Small intestine (tissue), 7 donors: ENCODE measurements at regions not wholly inside any gene's neighbourhood (a gene's known extent, or its start where the extent isn't known, plus 50 kb on each side); places are given as distances from the start of the nearest gene placed in this dataset.
"Not testable (repeated sequence)": the region's sequence is repeated elsewhere in the genome, so short reads cannot be mapped to it uniquely, and the experiment has no call there.

Source experiments
- DNase-seq, 2 donors: peaks; one replicate each; pipeline versions ENCODE4 v3.0.0 to v3.0.0-alpha.2; 2013
- FAIRE-seq: peaks from 2 replicates; lab custom pipeline; 2012; peaks lifted over from hg19 to GRCh38; lab: Jason Lieb, UNC
- H3K27ac ChIP-seq, 3 donors: one replicate each; pipeline ENCODE4 v1.5.1; 2013; ENCODE audit warnings: low read length in 2 of 3, mild to moderate bottlenecking in 2 of 3, control low read depth in 1 of 3, inconsistent platforms in 1 of 3, low read depth in 1 of 3, moderate library complexity in 1 of 3
- H3K27me3 ChIP-seq, 3 donors: one replicate each; pipeline ENCODE4 v1.6.1; 2013; ENCODE audit warnings: low read length in 3 of 3, inconsistent platforms in 1 of 3; ENCODE audit not compliant: control insufficient read depth in 3 of 3, insufficient read depth in 3 of 3
- H3K36me3 ChIP-seq, 3 donors: one replicate each; pipeline ENCODE4 v1.6.1; 2013; ENCODE audit warnings: low read length in 3 of 3, inconsistent platforms in 1 of 3, low read depth in 1 of 3, mild to moderate bottlenecking in 1 of 3, moderate library complexity in 1 of 3; ENCODE audit not compliant: control insufficient read depth in 3 of 3, insufficient read depth in 2 of 3
- H3K4me1 ChIP-seq, 3 donors: one replicate each; pipeline ENCODE4 v1.6.1; 2013; ENCODE audit warnings: low read length in 2 of 3, inconsistent platforms in 1 of 3, low read depth in 1 of 3, mild to moderate bottlenecking in 1 of 3, moderate library complexity in 1 of 3; ENCODE audit not compliant: control insufficient read depth in 3 of 3, insufficient read depth in 2 of 3
- H3K4me3 ChIP-seq, 3 donors: one replicate each; pipeline ENCODE4 v1.5.1; 2013; ENCODE audit warnings: low read length in 3 of 3, control low read depth in 1 of 3, inconsistent platforms in 1 of 3, low read depth in 1 of 3, mild to moderate bottlenecking in 1 of 3, moderate library complexity in 1 of 3
- H3K9me3 ChIP-seq, 2 donors: one replicate each; pipeline ENCODE4 v1.6.1; 2013; ENCODE audit warnings: low read depth in 1 of 2, low read length in 1 of 2; ENCODE audit not compliant: control insufficient read depth in 2 of 2, insufficient read depth in 1 of 2
- WGBS, 3 donors: extraction: QIAGEN DNeasy Blood & Tissue Kit; methylation state at CpG; one replicate each; pipeline ENCODE4 v1.1.7; 2013; 5-methylcytosine and 5-hydroxymethylcytosine counted together
- donor health status: healthy with polysubstance abuse.
- donor health status: control.
- donor health status: control.
- donor health status: Bipolar disorder and iron deficiency.
- donor health status: healthy.

DNA sequence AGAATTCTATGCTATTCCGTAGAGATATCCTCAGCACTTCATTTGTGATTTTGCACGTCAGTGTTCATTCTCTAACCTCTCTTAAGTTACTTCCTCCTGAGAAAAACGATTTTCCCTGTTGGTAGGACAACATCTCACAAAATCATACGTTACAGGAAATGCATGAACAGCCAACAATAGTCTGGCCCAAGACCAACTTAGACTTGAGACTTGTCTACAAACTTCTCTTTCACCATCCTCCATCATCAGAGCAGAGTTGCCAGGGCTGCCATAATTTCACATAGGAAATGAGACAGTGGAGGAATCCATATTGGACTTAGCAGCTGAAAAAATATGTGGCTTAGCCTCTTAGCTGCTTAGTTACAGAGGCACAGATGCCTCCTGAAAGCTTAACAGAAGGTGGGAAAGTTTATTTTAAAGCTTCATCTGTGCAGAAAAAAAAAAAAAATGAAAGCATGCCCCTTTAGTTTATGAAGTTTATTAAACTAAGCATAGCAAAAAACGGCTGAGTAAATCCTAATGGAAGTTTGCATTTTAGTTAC, 222.5 kb upstream of the CACNA2D1 start:
- WGBS, 3 donors: 61 to 79% (median 64%) methylated on average over 5 of the region's 5 CpGs
- no peak for FAIRE-seq
- DNase-seq: no peak

DNA sequence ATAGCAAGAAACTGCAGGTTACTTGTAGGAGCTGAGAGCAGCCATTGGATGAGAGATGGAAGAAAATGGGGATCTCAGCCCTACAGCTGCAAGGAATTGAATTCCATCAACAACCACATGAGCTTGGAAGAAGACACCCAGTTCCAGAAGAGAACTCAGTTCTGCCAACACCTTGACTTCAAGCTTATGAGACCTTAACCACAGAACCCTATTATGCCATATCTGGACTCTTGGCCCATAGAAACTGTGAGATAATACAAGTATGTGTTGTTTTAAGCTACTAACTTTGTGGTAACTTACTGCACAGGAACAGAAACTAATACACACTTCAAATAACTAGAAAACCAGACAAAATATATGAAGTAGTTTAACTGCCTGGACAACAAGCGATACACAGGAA, 212.4 kb upstream of the CACNA2D1 start:
- Histone ChIP-seq H3K9me3 (peaks cover 1 to 8% of the 10 kb centered on the region in 2 donors), H3K4me3 (no peak overlapping the region), H3K27ac (no peak overlapping the region), H3K27me3 (no peaks in the 10 kb centered on the region), H3K4me1 (no peaks in the 10 kb centered on the region), H3K36me3 (no peaks in the 10 kb centered on the region)
- FAIRE-seq (no peak), DNase-seq (no peak)
- WGBS, 3 donors: 90 to 100% (median 92%) methylated on average over 1 of the region's 1 CpG

More for the DNA sequence above, 222.5 kb upstream of the CACNA2D1 start:
- Histone ChIP-seq H3K4me3 (no peak overlapping the region), H3K36me3 (no peaks in the 10 kb centered on the region), H3K9me3 (no peaks in the 10 kb centered on the region), H3K27ac (no peak overlapping the region), H3K4me1 (no peaks in the 10 kb centered on the region), H3K27me3 (no peaks in the 10 kb centered on the region)

GRCh38 chr7:82650095-82650494, 206.5 kb upstream of the CACNA2D1 start:
- DNase-seq, H3K4me1 ChIP-seq, H3K27ac ChIP-seq, H3K27me3 ChIP-seq, FAIRE-seq, H3K4me3 ChIP-seq, H3K36me3 ChIP-seq, H3K9me3 ChIP-seq: not testable (repeated sequence)
- WGBS, 3 donors: 83 to 93% (median 90%) methylated on average over 10 of the region's 10 CpGs

DNA sequence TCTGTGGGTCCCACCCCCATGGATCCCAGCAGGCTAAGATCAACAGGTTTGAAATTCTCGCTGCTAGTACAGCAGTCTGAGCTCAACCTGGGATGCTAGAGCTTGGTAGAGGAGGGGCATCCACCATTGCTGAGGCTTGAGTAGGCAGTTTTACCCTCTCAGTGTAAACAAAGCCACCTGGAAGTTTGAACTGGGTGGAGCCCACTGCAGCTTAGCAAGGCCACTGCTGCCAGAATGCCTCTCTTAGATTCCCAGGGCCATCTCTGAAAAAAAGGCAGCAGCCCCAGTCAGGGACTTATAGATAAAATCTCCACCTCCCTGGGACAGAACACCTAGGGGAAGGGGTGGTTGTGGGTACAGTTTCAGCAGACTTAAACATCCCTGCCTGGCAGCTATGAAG, 190.0 kb upstream of the CACNA2D1 start:
- Histone ChIP-seq H3K36me3 (no peaks in the 10 kb centered on the region), H3K4me1 (no peaks in the 10 kb centered on the region), H3K27ac (no peak overlapping the region), H3K9me3 (no peaks in the 10 kb centered on the region), H3K4me3 (no peak overlapping the region), H3K27me3 (no peaks in the 10 kb centered on the region)
- WGBS, 3 donors: 40 to 53% (median 50%) methylated on average over 1 of the region's 1 CpG
- DNase-seq: peak in 1 of 2 donors; percentile 12
- no peak for FAIRE-seq

- H3K9me3 ChIP-seq: no peaks in the 10 kb centered on the region
- no peaks in the 10 kb centered on the region for H3K27me3 ChIP-seq
- WGBS, 3 donors: 55 to 72% (median 61%) methylated on average over 3 of the region's 3 CpGs
- FAIRE-seq: no peak
- H3K4me3 ChIP-seq: no peak overlapping the region
- no peaks in the 10 kb centered on the region for H3K4me1 ChIP-seq
- no peak overlapping the region for H3K27ac ChIP-seq
- H3K36me3 ChIP-seq: no peaks in the 10 kb centered on the region
- DNase-seq: no peak
These were observed 188.4 kb upstream of the CACNA2D1 start for GRCh38 chr7:82631998-82632397.

- Histone ChIP-seq H3K4me3 (no peak overlapping the region), H3K36me3 (no peaks in the 10 kb centered on the region), H3K9me3 (no peaks in the 10 kb centered on the region), H3K27me3 (no peaks in the 10 kb centered on the region), H3K27ac (no peak overlapping the region), H3K4me1 (no peaks in the 10 kb centered on the region)
- WGBS, 3 donors: 87 to 89% (median 88%) methylated on average over 3 of the region's 3 CpGs
- no peak for DNase-seq
- FAIRE-seq: no peak
These were observed 186.0 kb upstream of the CACNA2D1 start for GRCh38 chr7:82629583-82629982.

GRCh38 chr7:82625377-82625776, 181.8 kb upstream of the CACNA2D1 start:
- Histone ChIP-seq H3K9me3 (no peaks in the 10 kb centered on the region), H3K4me1 (no peaks in the 10 kb centered on the region), H3K27ac (no peak overlapping the region), H3K4me3 (no peak overlapping the region), H3K27me3 (no peaks in the 10 kb centered on the region), H3K36me3 (no peaks in the 10 kb centered on the region)
- DNase-seq (peak in 1 of 2 donors; percentile 76), FAIRE-seq (no peak)
- 51 to 66% (median 52%) methylated on average over 2 of the region's 2 CpGs for WGBS, 3 donors

GRCh38 chr7:82624965-82625364, 181.4 kb upstream of the CACNA2D1 start:
- DNase-seq (no peak), FAIRE-seq (peak; percentile 55)
- no peaks in the 10 kb centered on the region for H3K9me3 ChIP-seq
- H3K4me3 ChIP-seq: no peak overlapping the region
- H3K27me3 ChIP-seq: no peaks in the 10 kb centered on the region
- H3K4me1 ChIP-seq: no peaks in the 10 kb centered on the region
- no peak overlapping the region for H3K27ac ChIP-seq
- no peaks in the 10 kb centered on the region for H3K36me3 ChIP-seq
- 69 to 88% (median 75%) methylated on average over 1 of the region's 1 CpG for WGBS, 3 donors

DNA sequence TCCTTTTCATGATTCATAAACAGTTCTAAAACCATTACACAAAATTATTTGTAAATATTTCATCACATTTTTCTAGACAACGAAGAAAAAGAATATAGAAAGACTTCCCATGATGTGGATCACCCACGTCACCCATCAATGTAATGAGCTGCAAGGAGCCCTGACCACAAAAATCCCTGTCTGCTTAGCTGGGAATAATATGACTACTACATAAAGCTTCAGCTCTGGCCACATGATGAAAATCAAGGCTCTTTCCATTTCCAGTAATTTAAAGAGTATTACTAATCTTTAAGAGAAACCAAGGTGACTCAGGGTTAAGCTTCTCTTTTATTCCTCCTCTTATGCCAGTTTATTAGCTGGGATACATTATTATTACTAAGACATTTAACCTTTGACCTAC, 180.8 kb upstream of the CACNA2D1 start:
- FAIRE-seq: no peak

More for the DNA sequence above, 180.8 kb upstream of the CACNA2D1 start:
- H3K36me3 ChIP-seq: no peaks in the 10 kb centered on the region
- H3K27ac ChIP-seq: no peak overlapping the region
- no peaks in the 10 kb centered on the region for H3K27me3 ChIP-seq
- H3K4me3 ChIP-seq: no peak overlapping the region
- no peak for DNase-seq
- 67 to 86% (median 79%) methylated on average over 2 of the region's 2 CpGs for WGBS, 3 donors
- no peaks in the 10 kb centered on the region for H3K4me1 ChIP-seq
- no peaks in the 10 kb centered on the region for H3K9me3 ChIP-seq
